ENCODE measurements at regions not wholly inside any gene's neighbourhood (a gene's known extent, or its start where the extent isn't known, plus 50 kb on each side); places are given as distances from the start of the nearest gene placed in this dataset.

DNA sequence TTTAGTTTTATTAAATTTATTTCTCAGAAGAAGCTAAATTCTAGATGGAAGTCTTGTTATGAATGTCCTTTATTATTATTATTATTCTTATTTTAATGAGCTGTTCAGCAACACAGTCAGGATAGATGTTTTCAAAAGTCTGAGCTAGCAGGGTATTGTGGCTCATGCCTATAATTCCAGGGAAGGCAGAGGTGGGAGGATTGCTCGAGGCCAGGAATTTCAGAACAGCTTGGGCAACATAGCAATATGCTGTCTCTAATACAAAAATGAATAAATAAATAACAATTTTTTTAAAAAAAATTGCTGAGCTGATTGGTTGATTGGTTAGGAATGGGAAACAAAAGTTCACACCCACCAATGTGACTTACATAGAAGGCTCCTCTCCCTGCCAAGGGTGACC lies 274.1 kb upstream of the CYRIA start:
- TF ChIP-seq CTCF (IDR thresholded peaks at IDR 0.05; ENCODE audit: low read length) (no peak), EZH2 (optimal IDR thresholded peaks at IDR 0.05; ENCODE audit: low read depth, low read length) (no peak), EZH2phosphoT487 (IDR thresholded peaks at IDR 0.05; ENCODE audit: low read length) (no peak)
